ENCODE measurements at regions not wholly inside any gene's neighbourhood (a gene's known extent, or its start where the extent isn't known, plus 50 kb on each side); places are given as distances from the start of the nearest gene placed in this dataset.

GRCh38 chr9:80520231-80520630 lies 948.5 kb downstream of the TLE4 start:
- TF ChIP-seq CTCF (optimal IDR thresholded peaks at IDR 0.05 in 1 of 3, IDR thresholded peaks at IDR 0.05 in 1 of 3, conservative IDR thresholded peaks at IDR 0.05 in 1 of 3; ENCODE audit: extremely low read depth in 1 of 3, insufficient read depth in 2 of 3, low read length in 3 of 3) (no peak), EZH2 (IDR thresholded peaks at IDR 0.05; ENCODE audit: low read length) (no peak)
